Duodenal mucosa (tissue), 2 donors: ENCODE measurements at regions not wholly inside any gene's neighbourhood (a gene's known extent, or its start where the extent isn't known, plus 50 kb on each side); places are given as distances from the start of the nearest gene placed in this dataset.
"Not testable (repeated sequence)": the region's sequence is repeated elsewhere in the genome, so short reads cannot be mapped to it uniquely, and the experiment has no call there.

Experiments used
- H3K27ac ChIP-seq: one replicate; pipeline ENCODE4 v1.7.0; 2013; ENCODE audit warnings: low read depth, low read length
- H3K27me3 ChIP-seq, 2 donors: one replicate each; pipeline ENCODE4 v1.7.0; 2013; ENCODE audit warnings: low read length in 2 of 2, control low read depth in 1 of 2; ENCODE audit not compliant: insufficient read depth in 2 of 2, control insufficient read depth in 1 of 2
- H3K36me3 ChIP-seq, 2 donors: one replicate each; pipeline ENCODE4 v1.7.0; 2013; ENCODE audit warnings: low read length in 2 of 2, control low read depth in 1 of 2; ENCODE audit not compliant: insufficient read depth in 2 of 2, control insufficient read depth in 1 of 2
- H3K4me1 ChIP-seq, 2 donors: one replicate each; pipeline ENCODE4 v1.7.0; 2013; ENCODE audit warnings: low read length in 2 of 2, control low read depth in 1 of 2; ENCODE audit not compliant: insufficient read depth in 2 of 2, control insufficient read depth in 1 of 2
- H3K4me3 ChIP-seq, 2 donors: one replicate each; pipeline ENCODE4 v1.7.0; 2013; ENCODE audit warnings: low read length in 2 of 2, low read depth in 1 of 2
- H3K9ac ChIP-seq, 2 donors: one replicate each; pipeline ENCODE4 v1.7.0; 2013; ENCODE audit warnings: low read length in 2 of 2, low read depth in 1 of 2
- H3K9me3 ChIP-seq, 2 donors: one replicate each; pipeline ENCODE4 v1.7.0; 2013; ENCODE audit warnings: low read length in 2 of 2, control low read depth in 1 of 2; ENCODE audit not compliant: control insufficient read depth in 1 of 2

DNA sequence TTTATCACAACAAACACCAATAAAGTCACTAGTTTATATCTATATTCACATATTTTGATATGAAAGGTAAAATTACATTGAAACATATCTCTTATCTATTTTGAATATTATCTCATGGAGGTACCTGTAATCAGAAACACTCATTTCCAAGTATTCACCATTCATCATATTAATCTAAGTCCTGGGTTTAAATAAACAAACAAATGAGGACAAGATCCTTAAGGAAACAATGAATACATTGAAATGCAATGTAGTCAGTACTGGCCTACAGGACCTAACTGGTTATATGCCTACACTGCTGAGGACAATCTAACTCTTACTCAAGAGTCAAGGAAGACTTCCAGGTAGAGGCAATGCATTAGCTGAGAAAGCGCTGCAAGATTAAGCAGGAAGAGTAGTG, 1411.9 kb upstream of the RAG2 start:
- H3K27ac ChIP-seq = no peak overlapping the region
- H3K9ac ChIP-seq = no peak overlapping the region
- no peaks in the 10 kb centered on the region for H3K4me1 ChIP-seq
- no peak overlapping the region for H3K4me3 ChIP-seq
- no peaks in the 10 kb centered on the region for H3K9me3 ChIP-seq
- H3K36me3 ChIP-seq = no peaks in the 10 kb centered on the region
- H3K27me3 ChIP-seq = no peaks in the 10 kb centered on the region

DNA sequence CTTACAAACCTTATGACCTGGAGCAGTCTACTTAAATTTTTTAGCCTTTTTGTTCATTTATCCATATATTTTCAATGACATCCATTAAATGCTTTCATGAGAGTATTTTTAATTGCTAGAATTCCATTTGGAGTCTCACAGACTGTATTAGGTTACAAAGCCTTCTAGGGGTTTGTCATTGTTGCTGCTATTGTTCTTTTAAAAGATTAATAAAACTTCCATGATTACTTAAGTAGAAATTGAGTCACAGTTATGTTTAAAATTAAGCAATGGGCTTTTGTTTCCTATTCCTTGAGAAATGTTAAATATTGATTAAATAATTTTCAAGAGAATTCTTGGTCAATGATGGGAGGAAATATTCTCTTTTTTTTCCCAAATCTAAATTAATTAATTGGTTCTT, 1408.4 kb upstream of the RAG2 start:
- peaks cover 0 to 5% of the 10 kb centered on the region in 2 donors for H3K9me3 ChIP-seq
- H3K9ac ChIP-seq = no peak overlapping the region
- no peak overlapping the region for H3K4me3 ChIP-seq
- H3K27ac ChIP-seq = no peak overlapping the region
- no peaks in the 10 kb centered on the region for H3K36me3 ChIP-seq
- no peaks in the 10 kb centered on the region for H3K4me1 ChIP-seq
- no peaks in the 10 kb centered on the region for H3K27me3 ChIP-seq

DNA sequence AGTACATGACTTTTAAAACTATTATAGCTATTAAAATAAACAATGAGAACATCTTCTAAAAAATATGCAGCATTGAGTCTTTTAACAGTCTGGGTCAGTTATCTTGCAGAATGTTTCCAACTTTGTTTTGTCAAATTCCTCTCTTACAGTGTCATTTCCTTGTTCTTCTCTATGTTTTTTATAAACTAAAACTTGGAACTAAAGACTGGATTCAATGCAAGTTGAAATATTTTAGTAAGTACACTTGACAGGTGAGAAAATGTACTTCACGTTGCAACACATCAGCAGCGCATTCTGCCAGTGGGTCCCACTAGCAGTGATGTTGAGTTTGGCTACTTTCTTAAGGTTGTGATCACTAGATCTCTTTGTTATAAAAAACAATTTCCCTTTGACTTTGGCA, 1407.6 kb upstream of the RAG2 start:
- H3K4me1 ChIP-seq = no peaks in the 10 kb centered on the region
- H3K27ac ChIP-seq = no peak overlapping the region
- H3K27me3 ChIP-seq = no peaks in the 10 kb centered on the region
- H3K9ac ChIP-seq = no peak overlapping the region
- peaks cover 0 to 5% of the 10 kb centered on the region in 2 donors for H3K9me3 ChIP-seq
- no peaks in the 10 kb centered on the region for H3K36me3 ChIP-seq
- H3K4me3 ChIP-seq = no peak overlapping the region

DNA sequence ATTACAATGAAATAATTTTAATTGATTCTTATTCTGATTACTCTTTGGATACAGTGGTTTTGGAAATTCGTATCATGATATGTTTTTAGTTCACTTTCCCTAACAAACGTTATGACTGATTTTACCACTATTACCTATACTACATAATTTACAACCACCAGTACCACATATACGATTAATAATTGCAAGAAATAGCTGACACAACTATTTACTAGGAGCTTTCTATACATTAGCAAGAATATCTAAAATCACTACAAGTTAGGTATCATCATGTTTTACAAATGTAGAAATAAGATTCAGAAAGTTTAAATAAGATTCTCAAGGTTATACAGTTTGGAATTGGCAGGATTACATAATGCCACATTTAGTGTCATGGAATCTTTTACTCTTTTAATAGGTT, 1401.1 kb upstream of the RAG2 start:
- no peaks in the 10 kb centered on the region for H3K4me1 ChIP-seq
- no peak overlapping the region for H3K4me3 ChIP-seq
- H3K36me3 ChIP-seq = no peaks in the 10 kb centered on the region
- no peak overlapping the region for H3K9ac ChIP-seq
- H3K27me3 ChIP-seq = no peaks in the 10 kb centered on the region
- H3K9me3 ChIP-seq = peaks cover 0 to 2% of the 10 kb centered on the region in 2 donors
- H3K27ac ChIP-seq = no peak overlapping the region

DNA sequence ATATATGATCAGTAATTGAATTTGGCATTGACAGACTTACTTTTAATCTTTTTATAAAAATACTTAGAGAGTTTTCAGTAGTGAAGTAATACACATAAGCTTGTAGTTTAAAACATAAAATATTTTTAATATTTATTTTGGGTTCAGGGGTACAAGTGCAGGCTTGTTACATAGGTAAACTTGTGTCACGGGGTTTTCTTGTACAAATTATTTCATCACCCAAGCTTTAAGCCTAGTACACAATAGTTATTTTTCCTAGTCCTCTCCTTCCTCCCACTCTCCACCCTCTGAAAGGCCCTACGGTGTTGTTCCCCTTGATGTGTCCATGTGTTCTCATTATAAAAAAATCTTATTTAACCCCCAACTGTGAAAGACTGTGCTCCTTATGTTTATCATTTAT, 1397.8 kb upstream of the RAG2 start:
- no peak overlapping the region for H3K27ac ChIP-seq
- H3K27me3 ChIP-seq = no peaks in the 10 kb centered on the region
- H3K9me3 ChIP-seq = no peaks in the 10 kb centered on the region
- no peak overlapping the region for H3K4me3 ChIP-seq
- no peaks in the 10 kb centered on the region for H3K4me1 ChIP-seq
- no peaks in the 10 kb centered on the region for H3K36me3 ChIP-seq
- H3K9ac ChIP-seq = no peak overlapping the region

DNA sequence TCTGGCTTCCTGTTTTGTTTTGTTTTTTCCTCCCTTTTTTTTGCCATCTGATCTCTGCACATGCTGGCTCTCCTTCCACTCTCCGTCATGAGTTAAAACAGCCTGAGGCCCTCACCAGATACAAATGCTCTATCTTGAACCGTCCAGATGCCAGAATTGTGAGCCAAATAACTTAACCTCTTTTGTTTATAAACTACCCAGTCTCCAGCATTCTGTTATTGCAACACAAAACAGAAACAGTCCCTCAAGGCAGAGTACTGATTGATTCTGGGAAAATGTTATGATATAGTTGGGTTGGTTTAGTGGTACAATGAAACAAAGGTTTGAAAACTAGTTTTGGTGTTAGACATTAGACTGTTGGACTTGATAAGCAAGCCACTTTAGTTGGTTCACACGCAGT, 1390.0 kb upstream of the RAG2 start:
- no peak overlapping the region for H3K9ac ChIP-seq
- H3K4me3 ChIP-seq = no peak overlapping the region
- no peaks in the 10 kb centered on the region for H3K4me1 ChIP-seq
- H3K9me3 ChIP-seq = no peaks in the 10 kb centered on the region
- no peaks in the 10 kb centered on the region for H3K27me3 ChIP-seq
- no peaks in the 10 kb centered on the region for H3K36me3 ChIP-seq
- H3K27ac ChIP-seq = no peak overlapping the region

DNA sequence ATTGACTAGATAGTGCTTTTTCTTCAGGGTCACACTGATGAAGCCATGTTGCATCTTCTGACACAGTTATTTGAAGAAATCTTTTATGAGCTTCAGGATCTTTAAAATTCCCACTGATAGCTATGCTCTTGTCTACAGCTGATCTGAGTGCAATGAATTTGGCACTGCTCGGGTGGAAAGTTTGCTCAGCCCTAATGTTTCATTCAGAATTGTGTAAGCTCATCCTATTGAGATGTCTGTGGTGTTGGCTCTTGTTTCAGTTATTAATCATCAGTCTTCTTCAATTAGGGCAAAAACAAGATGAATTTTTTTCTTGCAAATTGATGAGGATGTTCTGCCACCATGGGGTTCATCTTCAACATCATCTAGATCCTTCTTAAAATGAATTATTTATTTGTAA, 1387.0 kb upstream of the RAG2 start:
- Histone ChIP-seq H3K9me3 (no peaks in the 10 kb centered on the region), H3K9ac (no peak overlapping the region), H3K27ac (no peak overlapping the region), H3K27me3 (no peaks in the 10 kb centered on the region), H3K4me3 (no peak overlapping the region), H3K4me1 (no peaks in the 10 kb centered on the region), H3K36me3 (no peaks in the 10 kb centered on the region)

DNA sequence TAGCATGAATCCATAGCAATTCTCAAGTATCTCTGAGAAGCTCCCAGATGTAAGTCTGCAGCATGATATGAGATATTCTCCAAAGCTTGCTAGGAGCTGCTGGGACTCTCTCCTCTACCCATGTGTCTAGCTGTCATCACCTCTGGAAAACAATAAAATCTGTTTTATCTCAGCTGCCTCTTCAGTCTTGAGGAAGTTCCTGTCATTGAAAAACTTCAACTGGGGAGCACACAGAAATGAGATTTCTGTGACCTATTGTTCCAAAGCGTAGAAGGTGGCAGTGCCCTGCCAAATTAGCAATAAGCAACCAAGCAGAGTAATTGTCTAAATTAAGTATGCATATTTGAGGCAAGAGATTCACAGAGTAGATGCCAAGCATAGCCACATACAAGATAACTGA, 1380.6 kb upstream of the RAG2 start:
- no peaks in the 10 kb centered on the region for H3K36me3 ChIP-seq
- H3K4me1 ChIP-seq = no peaks in the 10 kb centered on the region
- no peak overlapping the region for H3K4me3 ChIP-seq

DNA sequence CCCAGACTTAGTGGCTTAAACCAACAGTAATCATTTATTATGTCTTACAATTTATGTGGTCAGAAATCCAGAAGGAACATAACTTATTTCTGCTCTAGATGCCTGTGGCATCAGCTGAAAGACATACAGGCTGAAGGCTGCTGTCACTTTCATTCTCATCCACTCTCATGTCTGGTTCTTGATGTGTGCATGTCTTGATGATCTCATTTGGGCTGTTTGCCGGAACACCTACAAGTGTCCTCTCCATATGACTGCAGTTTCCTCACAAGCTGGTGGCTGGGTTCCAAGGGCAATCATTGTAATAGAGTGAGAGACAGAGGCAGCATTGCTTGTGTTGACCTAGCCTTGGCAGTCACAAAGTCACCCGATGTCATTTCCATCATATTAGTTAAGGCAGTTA, 1375.9 kb upstream of the RAG2 start:
- H3K9ac ChIP-seq = no peak overlapping the region
- no peaks in the 10 kb centered on the region for H3K27me3 ChIP-seq
- no peak overlapping the region for H3K27ac ChIP-seq
- no peak overlapping the region for H3K4me3 ChIP-seq
- H3K9me3 ChIP-seq = no peaks in the 10 kb centered on the region
- H3K4me1 ChIP-seq = peaks cover 0 to 6% of the 10 kb centered on the region in 2 donors
- no peaks in the 10 kb centered on the region for H3K36me3 ChIP-seq

More for the DNA sequence above, 1380.6 kb upstream of the RAG2 start:
- Histone ChIP-seq H3K9me3 (no peaks in the 10 kb centered on the region), H3K27me3 (no peaks in the 10 kb centered on the region), H3K9ac (no peak overlapping the region), H3K27ac (no peak overlapping the region)

DNA sequence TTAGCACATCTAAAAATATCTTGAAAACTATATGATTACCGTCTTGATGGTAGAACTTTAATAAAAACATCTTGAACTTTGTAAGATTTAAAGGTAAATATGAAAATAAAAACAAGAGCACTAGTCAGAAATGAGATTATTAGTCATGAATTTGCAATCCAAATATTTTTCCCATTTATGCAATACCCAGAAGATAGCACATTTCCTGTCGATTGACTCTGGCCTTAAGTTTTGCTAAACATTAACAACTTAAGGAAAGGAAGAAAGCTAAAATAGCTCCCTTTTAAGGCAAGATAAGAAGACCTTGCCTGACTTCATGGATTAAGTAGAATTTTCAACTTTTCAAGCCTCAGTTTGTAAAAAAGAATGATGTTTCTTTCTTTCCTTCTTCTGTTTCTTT, 1374.7 kb upstream of the RAG2 start:
- Histone ChIP-seq H3K4me3 (no peak overlapping the region), H3K9me3 (no peaks in the 10 kb centered on the region), H3K27ac (no peak overlapping the region), H3K27me3 (no peaks in the 10 kb centered on the region), H3K9ac (no peak overlapping the region), H3K4me1 (peaks cover 0 to 6% of the 10 kb centered on the region in 2 donors), H3K36me3 (no peaks in the 10 kb centered on the region)

DNA sequence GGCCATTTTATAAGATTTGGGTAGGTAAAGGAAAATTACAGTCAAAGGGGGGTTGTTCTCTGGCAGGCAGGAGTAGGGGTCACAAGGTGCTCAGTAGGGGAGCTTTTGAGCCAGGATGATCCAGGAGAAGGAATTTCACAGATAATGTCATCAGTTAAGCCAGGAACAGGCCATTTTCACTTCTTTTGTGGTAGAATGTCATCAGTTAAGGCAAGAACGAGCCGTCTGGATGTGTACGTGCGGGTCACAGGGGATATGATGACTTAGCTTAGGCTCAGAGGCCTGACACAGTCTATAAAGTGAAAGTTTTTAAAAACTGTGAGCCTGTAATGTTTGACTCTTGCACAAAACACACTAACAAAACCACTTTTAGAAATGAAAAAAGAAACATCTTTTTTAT, 1371.3 kb upstream of the RAG2 start:
- not testable (repeated sequence) for H3K4me1 ChIP-seq, H3K9me3 ChIP-seq, H3K36me3 ChIP-seq, H3K4me3 ChIP-seq, H3K27me3 ChIP-seq, H3K9ac ChIP-seq, H3K27ac ChIP-seq
